ENCODE measurements at regions not wholly inside any gene's neighbourhood (a gene's known extent, or its start where the extent isn't known, plus 50 kb on each side); places are given as distances from the start of the nearest gene placed in this dataset.
A peak's percentile ranks its signal among the peaks of the same experiment; 100 is the strongest.

- peaks cover 55% of the 10 kb centered on the region for H3K4me1 ChIP-seq (ENCODE audit: insufficient read depth, low read length, poor library complexity, severe bottlenecking)
- H3K9ac ChIP-seq (ENCODE audit: low read depth, low read length, poor library complexity, severe bottlenecking), result no peak overlapping the region
- no peaks in the 10 kb centered on the region for H3F3A ChIP-seq (ENCODE audit: low read depth)
- no peak overlapping the region for H2AFZ ChIP-seq (ENCODE audit: low read length)
- H3K27me3 ChIP-seq (ENCODE audit: insufficient read depth, low read length, poor library complexity, severe bottlenecking), result peaks cover 4% of the 10 kb centered on the region
- no peaks in the 10 kb centered on the region for H3K9me2 ChIP-seq (replicated peaks; ENCODE audit: low read depth, low read length)
- H3K4me2 ChIP-seq (ENCODE audit: low read depth, low read length, poor library complexity, severe bottlenecking), result no peak overlapping the region
- no peak overlapping the region for H3K4me3 ChIP-seq (ENCODE audit: low read length, poor library complexity, severe bottlenecking)
- TF ChIP-seq EZH2phosphoT487 (IDR thresholded peaks at IDR 0.05; ENCODE audit: borderline replicate concordance) (no peak), CTCF (conservative IDR thresholded peaks at IDR 0.05; ENCODE audit: low read length) (no peak)
- H3K9me3 ChIP-seq (ENCODE audit: insufficient read depth, low read depth, low read length), result no peaks in the 10 kb centered on the region
- no peaks in the 10 kb centered on the region for H3K36me3 ChIP-seq (ENCODE audit: insufficient read depth, low read length)
- no peaks in the 10 kb centered on the region for H3K79me2 ChIP-seq (ENCODE audit: insufficient read depth, low read length)
- H4K20me1 ChIP-seq (ENCODE audit: insufficient read depth, low read length, poor library complexity, severe bottlenecking), result no peaks in the 10 kb centered on the region
These were observed 92.8 kb downstream of the EOMES start for GRCh38 chr3:27629366-27629765.

GRCh38 chr3:27628026-27628750 is 93.9 kb downstream of the EOMES start:
- Histone ChIP-seq H3K9ac (ENCODE audit: low read depth, low read length, poor library complexity, severe bottlenecking) (no peak overlapping the region), H3K9me2 (replicated peaks; ENCODE audit: low read depth, low read length) (no peaks in the 10 kb centered on the region), H3F3A (ENCODE audit: low read depth) (no peaks in the 10 kb centered on the region), H3K27me3 (ENCODE audit: insufficient read depth, low read length, poor library complexity, severe bottlenecking) (peaks cover 4% of the 10 kb centered on the region), H3K9me3 (ENCODE audit: insufficient read depth, low read depth, low read length) (no peaks in the 10 kb centered on the region), H3K4me3 (ENCODE audit: low read length, poor library complexity, severe bottlenecking) (peak overlapping the region; percentile 49), H3K79me2 (ENCODE audit: insufficient read depth, low read length) (no peaks in the 10 kb centered on the region), H2AFZ (ENCODE audit: low read length) (no peak overlapping the region), H4K20me1 (ENCODE audit: insufficient read depth, low read length, poor library complexity, severe bottlenecking) (no peaks in the 10 kb centered on the region), H3K4me2 (ENCODE audit: low read depth, low read length, poor library complexity, severe bottlenecking) (peak overlapping the region; percentile 75), H3K36me3 (ENCODE audit: insufficient read depth, low read length) (no peaks in the 10 kb centered on the region), H3K4me1 (ENCODE audit: insufficient read depth, low read length, poor library complexity, severe bottlenecking) (peaks cover 52% of the 10 kb centered on the region)
- TF ChIP-seq CTCF (conservative IDR thresholded peaks at IDR 0.05; ENCODE audit: low read length) (no peak), EZH2phosphoT487 (IDR thresholded peaks at IDR 0.05; ENCODE audit: borderline replicate concordance) (peak; percentile 75; the same call in 1 of the 2 replicates)

- Histone ChIP-seq H3K4me2 (ENCODE audit: low read depth, low read length, poor library complexity, severe bottlenecking) (no peak overlapping the region), H3K9ac (ENCODE audit: low read depth, low read length, poor library complexity, severe bottlenecking) (no peak overlapping the region), H4K20me1 (ENCODE audit: insufficient read depth, low read length, poor library complexity, severe bottlenecking) (no peaks in the 10 kb centered on the region), H3K27me3 (ENCODE audit: insufficient read depth, low read length, poor library complexity, severe bottlenecking) (peaks cover 4% of the 10 kb centered on the region), H3K4me1 (ENCODE audit: insufficient read depth, low read length, poor library complexity, severe bottlenecking) (peaks cover 50% of the 10 kb centered on the region), H3K9me2 (replicated peaks; ENCODE audit: low read depth, low read length) (no peaks in the 10 kb centered on the region), H3K79me2 (ENCODE audit: insufficient read depth, low read length) (no peaks in the 10 kb centered on the region), H3K4me3 (ENCODE audit: low read length, poor library complexity, severe bottlenecking) (no peak overlapping the region), H3K9me3 (ENCODE audit: insufficient read depth, low read depth, low read length) (no peaks in the 10 kb centered on the region), H3F3A (ENCODE audit: low read depth) (no peaks in the 10 kb centered on the region), H3K36me3 (ENCODE audit: insufficient read depth, low read length) (no peaks in the 10 kb centered on the region), H2AFZ (ENCODE audit: low read length) (no peak overlapping the region)
- TF ChIP-seq CTCF (conservative IDR thresholded peaks at IDR 0.05; ENCODE audit: low read length), result no peak
- no peak for TF ChIP-seq EZH2phosphoT487 (IDR thresholded peaks at IDR 0.05; ENCODE audit: borderline replicate concordance)
These were observed 95.5 kb downstream of the EOMES start for GRCh38 chr3:27626596-27627118.
